Psoas muscle (tissue), 7 donors: ENCODE measurements at regions not wholly inside any gene's neighbourhood (a gene's known extent, or its start where the extent isn't known, plus 50 kb on each side); places are given as distances from the start of the nearest gene placed in this dataset.

Experiments used
- ATAC-seq, 4 donors: fragments of 200-7000 bp; cut with Tn5 transposase; one replicate each; pipeline ENCODE4 v1.9.1; 2020; ENCODE audit warnings: moderate library complexity in 3 of 4, mild to moderate bottlenecking in 2 of 4
- DNase-seq, 2 donors: peaks; one replicate each; pipeline ENCODE4 v3.0.0-alpha.2; 2020
- H3K27ac ChIP-seq: fragments of 200-600 bp; one replicate; pipeline ENCODE4 v1.8.0; 2022
- H3K27me3 ChIP-seq, 3 donors: fragments of 200-600 bp in 1 of 3; one replicate each; pipeline versions ENCODE4 v1.6.1 to v1.8.0; 2013 to 2022; ENCODE audit warnings: low read length in 2 of 3, mild to moderate bottlenecking in 2 of 3, moderate library complexity in 1 of 3; ENCODE audit not compliant: insufficient read depth in 3 of 3
- H3K36me3 ChIP-seq, 2 donors: fragments of 200-600 bp in 1 of 2; one replicate each; pipeline versions ENCODE4 v1.6.1 to v1.8.0; 2013 to 2022; ENCODE audit warnings: low read depth in 1 of 2, mild to moderate bottlenecking in 1 of 2, moderate library complexity in 1 of 2; ENCODE audit not compliant: insufficient read depth in 1 of 2
- H3K4me1 ChIP-seq: fragments of 200-600 bp; one replicate; pipeline ENCODE4 v1.8.0; 2022
- H3K4me3 ChIP-seq: fragments of 200-600 bp; one replicate; pipeline ENCODE4 v1.8.0; 2022; ENCODE audit warnings: mild to moderate bottlenecking
- H3K9me3 ChIP-seq: fragments of 200-600 bp; one replicate; pipeline ENCODE4 v1.8.0; 2022
- CTCF ChIP-seq: fragments of 200-600 bp; IDR thresholded peaks from one replicate; pipeline ENCODE4 v1.8.0; 2022; ENCODE audit warnings: antibody characterized with exemption
- WGBS, 3 donors: extraction: QIAGEN DNeasy Blood & Tissue Kit; methylation state at CpG; one replicate each; pipeline versions ENCODE4 v1.1.6 to v1.1.7; 2013; 5-methylcytosine and 5-hydroxymethylcytosine counted together
- intact Hi-C, 2 donors: fragments of 100-400 bp; cut with DNase I; formaldehyde crosslinking; loops; one replicate each; pipeline versions ENCODE4 v1.11.0 to v1.14.2; 2022
- donor health status: healthy with polysubstance abuse.
- donor health status: DM: no; HTN: no; CAD: no; lungs with moderate emphysema.
- donor health status: Bipolar disorder and iron deficiency.
- donor health status: healthy.
- donor health status: DM: yes; HTN: yes; CAD: no.
- donor health status: DM: no; HTN: no; CAD: no.
- donor health status: DM: yes; HTN: yes; CAD: no.

- peaks cover 0 to 2% (median 0%) of the 10 kb centered on the region in 3 donors for H3K27me3 ChIP-seq
- intact Hi-C loops, result no loop called here
- WGBS, 3 donors, result 64 to 74% (median 65%) methylated on average over 3 of the region's 3 CpGs
These were observed 578.9 kb upstream of the NR5A2 start for GRCh38 chr1:199448646-199449045.

DNA sequence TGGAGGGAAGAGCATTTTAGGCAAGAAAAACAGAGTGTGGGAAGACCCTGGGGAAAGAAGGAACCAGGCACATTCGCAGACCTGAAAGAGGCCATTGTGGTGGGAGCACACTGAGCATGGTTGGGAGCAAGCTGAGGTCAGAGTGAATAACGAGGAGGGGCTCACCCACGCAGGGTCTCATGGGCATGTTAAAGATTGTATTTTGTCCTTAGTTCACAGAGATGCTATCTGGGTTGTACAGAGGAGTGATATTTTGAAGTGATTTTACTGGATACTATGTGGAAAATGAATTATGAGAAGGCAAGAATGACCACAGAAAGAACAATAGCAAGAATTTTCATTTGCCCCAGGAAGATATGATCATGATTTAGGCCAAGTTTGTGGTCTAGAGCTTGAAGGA lies 578.3 kb upstream of the NR5A2 start:
- intact Hi-C loops, result no loop called here
- no peak for ATAC-seq
- no peak overlapping the region for H3K27ac ChIP-seq

More at GRCh38 chr1:199448646-199449045, 578.9 kb upstream of the NR5A2 start:
- Histone ChIP-seq H3K9me3 (no peaks in the 10 kb centered on the region), H3K4me3 (no peak overlapping the region), H3K4me1 (no peaks in the 10 kb centered on the region), H3K36me3 (no peaks in the 10 kb centered on the region), H3K27ac (no peak overlapping the region)
- no peak for TF ChIP-seq CTCF
- ATAC-seq (no peak), DNase-seq (no peak)

GRCh38 chr1:199449681-199450080 lies 577.8 kb upstream of the NR5A2 start:
- WGBS, 3 donors, result 44 to 45% (median 44%) methylated on average over 2 of the region's 2 CpGs
- DNase-seq (no peak), ATAC-seq (no peak)
- intact Hi-C loops, result no loop called here
- Histone ChIP-seq H3K4me1 (no peaks in the 10 kb centered on the region), H3K4me3 (no peak overlapping the region), H3K27me3 (peaks cover 0 to 2% (median 0%) of the 10 kb centered on the region in 3 donors), H3K36me3 (no peaks in the 10 kb centered on the region), H3K9me3 (no peaks in the 10 kb centered on the region), H3K27ac (no peak overlapping the region)
- TF ChIP-seq CTCF, result no peak

More for the DNA sequence above, 578.3 kb upstream of the NR5A2 start:
- no peaks in the 10 kb centered on the region for H3K9me3 ChIP-seq
- 66 to 76% (median 69%) methylated on average over 3 of the region's 3 CpGs for WGBS, 3 donors
- H3K27me3 ChIP-seq, result peaks cover 0 to 2% (median 0%) of the 10 kb centered on the region in 3 donors
- TF ChIP-seq CTCF, result no peak
- H3K4me3 ChIP-seq, result no peak overlapping the region
- H3K4me1 ChIP-seq, result no peaks in the 10 kb centered on the region
- no peaks in the 10 kb centered on the region for H3K36me3 ChIP-seq
- no peak for DNase-seq

DNA sequence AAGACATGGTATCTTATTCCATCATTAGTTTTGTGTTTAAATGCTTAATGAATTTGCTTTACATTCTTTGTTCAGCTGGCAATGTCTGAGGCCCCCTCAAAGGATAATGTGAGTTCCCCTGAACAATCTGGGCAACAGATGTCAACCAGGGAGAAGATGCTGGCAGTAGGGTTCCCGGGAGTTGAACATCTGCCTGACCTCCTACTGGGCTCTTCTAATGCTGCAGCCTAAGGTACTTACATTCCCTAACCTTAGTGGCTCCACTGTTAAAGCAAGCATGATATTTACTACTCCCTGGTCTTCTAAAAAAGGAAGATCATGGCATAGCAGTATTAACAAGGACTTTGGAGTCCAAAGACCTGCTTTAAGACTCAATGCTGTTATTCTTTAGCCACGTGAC lies 574.9 kb upstream of the NR5A2 start:
- TF ChIP-seq CTCF, result no peak
- ATAC-seq, result no peak
- DNase-seq, result no peak
- Histone ChIP-seq H3K27ac (no peak overlapping the region), H3K4me1 (no peaks in the 10 kb centered on the region), H3K36me3 (no peaks in the 10 kb centered on the region), H3K27me3 (peaks cover 0 to 2% (median 0%) of the 10 kb centered on the region in 3 donors), H3K4me3 (no peak overlapping the region), H3K9me3 (no peaks in the 10 kb centered on the region)
- intact Hi-C loops, result no loop called here
- 40 to 53% (median 43%) methylated on average over 2 of the region's 2 CpGs for WGBS, 3 donors

DNA sequence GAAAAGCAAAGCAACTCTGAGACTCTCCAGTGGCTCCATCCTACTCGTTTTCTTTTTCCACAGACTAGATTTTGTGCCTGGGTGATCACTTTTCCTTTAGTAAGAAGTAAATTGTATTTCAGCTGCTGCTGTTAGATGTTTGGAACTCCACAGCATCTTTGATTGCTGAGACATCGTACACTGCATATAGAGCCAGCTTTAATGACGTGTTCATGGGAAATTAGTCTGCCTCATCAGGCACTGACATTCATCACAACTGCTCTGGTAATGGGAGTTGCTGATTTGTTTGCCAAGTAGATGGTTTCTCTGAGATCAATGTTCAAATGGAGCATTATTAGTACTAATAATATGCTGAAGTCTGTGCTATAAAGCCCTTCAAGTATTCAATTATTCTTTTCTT lies 573.8 kb upstream of the NR5A2 start:
- no peaks in the 10 kb centered on the region for H3K9me3 ChIP-seq
- no peak for TF ChIP-seq CTCF
- H3K27ac ChIP-seq, result no peak overlapping the region
- no peak for DNase-seq
- WGBS, 3 donors, result 32 to 44% (median 42%) methylated on average over 3 of the region's 3 CpGs
- ATAC-seq, result no peak
- no peaks in the 10 kb centered on the region for H3K4me1 ChIP-seq
- H3K27me3 ChIP-seq, result peaks cover 0 to 2% (median 0%) of the 10 kb centered on the region in 3 donors
- no peak overlapping the region for H3K4me3 ChIP-seq
- no peaks in the 10 kb centered on the region for H3K36me3 ChIP-seq
- intact Hi-C loops, result no loop called here
